ENCODE measurements at regions not wholly inside any gene's neighbourhood (a gene's known extent, or its start where the extent isn't known, plus 50 kb on each side); places are given as distances from the start of the nearest gene placed in this dataset.

- H3K4me3 ChIP-seq (ENCODE audit: low read depth, low read length) = no peak overlapping the region
- TF ChIP-seq CTCF (IDR thresholded peaks at IDR 0.05; ENCODE audit: control insufficient read depth, extremely low read depth, insufficient read depth) = no peak
- no peak for DNase-seq (ENCODE audit: low read depth)
Measured at GRCh38 chr4:119750048-119750447, 121.4 kb upstream of the PDE5A start.

- no peak for TF ChIP-seq CTCF (IDR thresholded peaks at IDR 0.05; ENCODE audit: control insufficient read depth, extremely low read depth, insufficient read depth)
- no peak for DNase-seq (ENCODE audit: low read depth)
- H3K4me3 ChIP-seq (ENCODE audit: low read depth, low read length) = no peak overlapping the region
Measured at GRCh38 chr4:119748853-119749252, 120.2 kb upstream of the PDE5A start.

GRCh38 chr4:119746951-119747350, 118.3 kb upstream of the PDE5A start:
- H3K4me3 ChIP-seq (ENCODE audit: low read depth, low read length) = no peak overlapping the region
- DNase-seq (ENCODE audit: low read depth) = no peak
- TF ChIP-seq CTCF (IDR thresholded peaks at IDR 0.05; ENCODE audit: control insufficient read depth, extremely low read depth, insufficient read depth) = no peak

GRCh38 chr4:119745351-119745750, 116.7 kb upstream of the PDE5A start:
- H3K4me3 ChIP-seq (ENCODE audit: low read depth, low read length) = no peak overlapping the region
- no peak for DNase-seq (ENCODE audit: low read depth)
- TF ChIP-seq CTCF (IDR thresholded peaks at IDR 0.05; ENCODE audit: control insufficient read depth, extremely low read depth, insufficient read depth) = no peak

GRCh38 chr4:119744580-119744979, 116.0 kb upstream of the PDE5A start:
- TF ChIP-seq CTCF (IDR thresholded peaks at IDR 0.05; ENCODE audit: control insufficient read depth, extremely low read depth, insufficient read depth) = no peak
- no peak overlapping the region for H3K4me3 ChIP-seq (ENCODE audit: low read depth, low read length)
- no peak for DNase-seq (ENCODE audit: low read depth)

GRCh38 chr4:119743644-119744043, 115.0 kb upstream of the PDE5A start:
- no peak overlapping the region for H3K4me3 ChIP-seq (ENCODE audit: low read depth, low read length)
- no peak for TF ChIP-seq CTCF (IDR thresholded peaks at IDR 0.05; ENCODE audit: control insufficient read depth, extremely low read depth, insufficient read depth)
- no peak for DNase-seq (ENCODE audit: low read depth)

GRCh38 chr4:119739796-119740195, 111.2 kb upstream of the PDE5A start:
- TF ChIP-seq CTCF (IDR thresholded peaks at IDR 0.05; ENCODE audit: control insufficient read depth, extremely low read depth, insufficient read depth) = no peak
- H3K4me3 ChIP-seq (ENCODE audit: low read depth, low read length) = no peak overlapping the region
- no peak for DNase-seq (ENCODE audit: low read depth)
